ENCODE measurements at regions not wholly inside any gene's neighbourhood (a gene's known extent, or its start where the extent isn't known, plus 50 kb on each side); places are given as distances from the start of the nearest gene placed in this dataset.

- TF ChIP-seq ZBTB7A (IDR thresholded peaks at IDR 0.05; ENCODE audit: low read depth) (no peak), YY1 (IDR thresholded peaks at IDR 0.05; ENCODE audit: low read depth) (no peak), REST (IDR thresholded peaks at IDR 0.05; ENCODE audit: low read depth) (no peak), EP300 (IDR thresholded peaks at IDR 0.05; ENCODE audit: borderline replicate concordance) (no peak), EGR1 (IDR thresholded peaks at IDR 0.05) (no peak), FOXM1 (IDR thresholded peaks at IDR 0.05; ENCODE audit: borderline replicate concordance, low read depth) (no peak)
Measured at GRCh38 chr12:115639648-115640012, 637.9 kb downstream of the MED13L start.

GRCh38 chr12:115638733-115639647 lies 638.5 kb downstream of the MED13L start:
- TF ChIP-seq MAX (IDR thresholded peaks at IDR 0.05), result no peak
- no peak for TF ChIP-seq EP300 (IDR thresholded peaks at IDR 0.05; ENCODE audit: borderline replicate concordance)
- no peak for TF ChIP-seq CREB1 (IDR thresholded peaks at IDR 0.05; ENCODE audit: low read depth)
- no peak for TF ChIP-seq RAD21 (IDR thresholded peaks at IDR 0.05; ENCODE audit: low read depth)
- TF ChIP-seq USF1 (IDR thresholded peaks at IDR 0.05), result no peak
- no peak for TF ChIP-seq CEBPB (IDR thresholded peaks at IDR 0.05)
- TF ChIP-seq REST (IDR thresholded peaks at IDR 0.05; ENCODE audit: low read depth), result no peak
- no peak for TF ChIP-seq EGR1 (IDR thresholded peaks at IDR 0.05)
- no peak for TF ChIP-seq NFIC (IDR thresholded peaks at IDR 0.05)
- no peak for TF ChIP-seq TCF12 (IDR thresholded peaks at IDR 0.05; ENCODE audit: low read depth)
- no peak for TF ChIP-seq YY1 (IDR thresholded peaks at IDR 0.05; ENCODE audit: low read depth)
- TF ChIP-seq FOXM1 (IDR thresholded peaks at IDR 0.05; ENCODE audit: borderline replicate concordance, low read depth), result no peak
- TF ChIP-seq TAF1 (IDR thresholded peaks at IDR 0.05; ENCODE audit: low read depth), result no peak
- no peak for TF ChIP-seq ZBTB7A (IDR thresholded peaks at IDR 0.05; ENCODE audit: low read depth)

- TF ChIP-seq MAX (IDR thresholded peaks at IDR 0.05), result no peak
- TF ChIP-seq CEBPB (IDR thresholded peaks at IDR 0.05), result no peak
- TF ChIP-seq USF1 (IDR thresholded peaks at IDR 0.05), result no peak
- no peak for TF ChIP-seq TEAD4 (IDR thresholded peaks at IDR 0.05)
Measured at GRCh38 chr12:115636546-115636945, 640.9 kb downstream of the MED13L start.

GRCh38 chr12:115632308-115632707 lies 645.2 kb downstream of the MED13L start:
- TF ChIP-seq YY1 (IDR thresholded peaks at IDR 0.05; ENCODE audit: low read depth) (no peak), CEBPB (IDR thresholded peaks at IDR 0.05) (no peak), TCF12 (IDR thresholded peaks at IDR 0.05; ENCODE audit: low read depth) (no peak), CREB1 (IDR thresholded peaks at IDR 0.05; ENCODE audit: low read depth) (no peak), RAD21 (IDR thresholded peaks at IDR 0.05; ENCODE audit: low read depth) (no peak), REST (IDR thresholded peaks at IDR 0.05; ENCODE audit: low read depth) (no peak), ZBTB7A (IDR thresholded peaks at IDR 0.05; ENCODE audit: low read depth) (no peak), EGR1 (IDR thresholded peaks at IDR 0.05) (no peak)

GRCh38 chr12:115630136-115630535 lies 647.4 kb downstream of the MED13L start:
- TF ChIP-seq RAD21 (IDR thresholded peaks at IDR 0.05; ENCODE audit: low read depth) (no peak), USF1 (IDR thresholded peaks at IDR 0.05) (no peak)
